Endodermal cell (in vitro differentiated cells): ENCODE measurements at regions not wholly inside any gene's neighbourhood (a gene's known extent, or its start where the extent isn't known, plus 50 kb on each side); places are given as distances from the start of the nearest gene placed in this dataset.

Experiments
- DNase-seq: peaks from one replicate; pipeline ENCODE4 v3.0.0-alpha.2; 2017
- H3K27ac ChIP-seq: 2 replicates; pipeline ENCODE4 v1.5.1; 2013; ENCODE audit warnings: mild to moderate bottlenecking, low read depth, low read length, moderate library complexity
- H3K27me3 ChIP-seq: 2 replicates; pipeline ENCODE4 v1.6.1; 2013; ENCODE audit warnings: mild to moderate bottlenecking, low read length, moderate library complexity; ENCODE audit not compliant: insufficient read depth, control insufficient read depth, poor library complexity, severe bottlenecking
- H3K36me3 ChIP-seq: 2 replicates; pipeline ENCODE4 v1.7.0; 2013; ENCODE audit warnings: mild to moderate bottlenecking, low read length, moderate library complexity; ENCODE audit not compliant: control insufficient read depth, insufficient read depth
- H3K4me1 ChIP-seq: one replicate; pipeline ENCODE4 v1.7.0; 2013; ENCODE audit warnings: low read length; ENCODE audit not compliant: control insufficient read depth, insufficient read depth
- H3K4me3 ChIP-seq: 2 replicates; pipeline ENCODE4 v1.5.1; 2013; ENCODE audit warnings: mild to moderate bottlenecking, low read length, moderate library complexity
- H3K9ac ChIP-seq: 2 replicates; pipeline ENCODE4 v1.6.1; 2013; ENCODE audit warnings: mild to moderate bottlenecking, low read length, moderate library complexity; ENCODE audit not compliant: poor library complexity, severe bottlenecking; ENCODE audit errors: extremely low read depth
- H3K9me3 ChIP-seq: 2 replicates; pipeline ENCODE4 v1.6.1; 2013; ENCODE audit warnings: mild to moderate bottlenecking, low read length, moderate library complexity; ENCODE audit not compliant: control insufficient read depth
- H3K27ac Mint-ChIP-seq: 2 replicates; pipeline ENCODE4 v1.8.0; 2020; ENCODE audit warnings: mixed read lengths
- H3K27me3 Mint-ChIP-seq: 2 replicates; pipeline ENCODE4 v1.8.0; 2021; ENCODE audit warnings: mild to moderate bottlenecking, mixed read lengths; ENCODE audit not compliant: insufficient read depth
- H3K36me3 Mint-ChIP-seq: 2 replicates; pipeline ENCODE4 v1.8.0; 2020; ENCODE audit warnings: low read depth, mixed read lengths
- H3K4me1 Mint-ChIP-seq: 2 replicates; pipeline ENCODE4 v1.8.0; 2020; ENCODE audit warnings: mixed read lengths
- H3K4me3 Mint-ChIP-seq: 2 replicates; pipeline ENCODE4 v1.8.0; 2020; ENCODE audit warnings: mild to moderate bottlenecking, moderate library complexity, mixed read lengths
- H3K9me3 Mint-ChIP-seq: 2 replicates; pipeline ENCODE4 v1.8.0; 2020; ENCODE audit warnings: mild to moderate bottlenecking, mixed read lengths
- CTCF ChIP-seq: fragments of 200-600 bp; sonication (generic); conservative IDR thresholded peaks from 2 replicates; pipeline ENCODE4 v1.5.0; 2021; ENCODE audit warnings: antibody characterized with exemption, mild to moderate bottlenecking
- WGBS, 2 experiments: methylation state at CpG; one replicate each; pipeline versions ENCODE4 v1.1.5 to v1.1.7; 2013; ENCODE audit warnings: missing lambda C conversion rate in 2 of 2, mixed read lengths in 1 of 2; ENCODE audit not compliant: insufficient coverage in 1 of 2, insufficient read length in 1 of 2; 5-methylcytosine and 5-hydroxymethylcytosine counted together

- H3K27ac ChIP-seq: no peak overlapping the region
- Mint-ChIP-seq H3K27ac (no peak overlapping the region), H3K9me3 (peaks cover 19% of the 10 kb centered on the region), H3K36me3 (no peaks in the 10 kb centered on the region), H3K4me3 (no peak overlapping the region), H3K4me1 (no peaks in the 10 kb centered on the region), H3K27me3 (no peaks in the 10 kb centered on the region)
- no peaks in the 10 kb centered on the region for H3K27me3 ChIP-seq
- no peaks in the 10 kb centered on the region for H3K4me1 ChIP-seq
- no peak overlapping the region for H3K9ac ChIP-seq
- no peaks in the 10 kb centered on the region for H3K36me3 ChIP-seq
- H3K9me3 ChIP-seq: no peaks in the 10 kb centered on the region
- no peak overlapping the region for H3K4me3 ChIP-seq
- 92% methylated on average over 1 of the region's 2 CpGs; no CpG with 5 or more reads in 1 of the 2 experiments for WGBS, 2 experiments
- no peak for DNase-seq
- peak; percentile 68 for TF ChIP-seq CTCF
These were observed 155.8 kb upstream of the TANK start for GRCh38 chr2:161004379-161004778.

- H3K27ac Mint-ChIP-seq: no peak overlapping the region
These were observed 155.1 kb upstream of the TANK start for GRCh38 chr2:161005170-161005569.

GRCh38 chr2:161008311-161008710 is 151.9 kb upstream of the TANK start:
- H3K27ac ChIP-seq: no peak overlapping the region
- H3K4me1 ChIP-seq: no peaks in the 10 kb centered on the region
- no peak for TF ChIP-seq CTCF
- no peaks in the 10 kb centered on the region for H3K36me3 Mint-ChIP-seq
- H3K36me3 ChIP-seq: no peaks in the 10 kb centered on the region
- 86 to 92% methylated on average over 1 to 3 of the region's 3 CpGs for WGBS, 2 experiments
- DNase-seq: no peak
- peaks cover 2% of the 10 kb centered on the region for H3K27me3 Mint-ChIP-seq
- H3K4me3 ChIP-seq: no peak overlapping the region
- H3K4me1 Mint-ChIP-seq: peaks cover 5% of the 10 kb centered on the region
- no peaks in the 10 kb centered on the region for H3K9me3 ChIP-seq
- H3K27me3 ChIP-seq: no peaks in the 10 kb centered on the region
- H3K27ac Mint-ChIP-seq: no peak overlapping the region
- H3K9me3 Mint-ChIP-seq: peaks cover 9% of the 10 kb centered on the region
- no peak overlapping the region for H3K4me3 Mint-ChIP-seq
- no peak overlapping the region for H3K9ac ChIP-seq

More at GRCh38 chr2:161005170-161005569, 155.1 kb upstream of the TANK start:
- H3K9me3 Mint-ChIP-seq: peaks cover 19% of the 10 kb centered on the region
- no peak overlapping the region for H3K4me3 Mint-ChIP-seq
- no peak for TF ChIP-seq CTCF
- no peak overlapping the region for H3K4me3 ChIP-seq
- H3K4me1 Mint-ChIP-seq: no peaks in the 10 kb centered on the region
- no peak for DNase-seq
- no peaks in the 10 kb centered on the region for H3K27me3 ChIP-seq
- H3K4me1 ChIP-seq: no peaks in the 10 kb centered on the region
- no peaks in the 10 kb centered on the region for H3K36me3 Mint-ChIP-seq
- no peaks in the 10 kb centered on the region for H3K36me3 ChIP-seq
- no peak overlapping the region for H3K9ac ChIP-seq
- 0% methylated on average over 1 of the region's 1 CpG; no CpG with 5 or more reads in 1 of the 2 experiments for WGBS, 2 experiments
- no peaks in the 10 kb centered on the region for H3K9me3 ChIP-seq
- H3K27me3 Mint-ChIP-seq: no peaks in the 10 kb centered on the region
- H3K27ac ChIP-seq: no peak overlapping the region
